RPMI7951 (cell line): ENCODE measurements at regions not wholly inside any gene's neighbourhood (a gene's known extent, or its start where the extent isn't known, plus 50 kb on each side); places are given as distances from the start of the nearest gene placed in this dataset.

ENCODE experiments used
- DNase-seq: peaks from one replicate; pipeline ENCODE4 v3.0.0-alpha.2; 2012; ENCODE audit warnings: low read depth

DNA sequence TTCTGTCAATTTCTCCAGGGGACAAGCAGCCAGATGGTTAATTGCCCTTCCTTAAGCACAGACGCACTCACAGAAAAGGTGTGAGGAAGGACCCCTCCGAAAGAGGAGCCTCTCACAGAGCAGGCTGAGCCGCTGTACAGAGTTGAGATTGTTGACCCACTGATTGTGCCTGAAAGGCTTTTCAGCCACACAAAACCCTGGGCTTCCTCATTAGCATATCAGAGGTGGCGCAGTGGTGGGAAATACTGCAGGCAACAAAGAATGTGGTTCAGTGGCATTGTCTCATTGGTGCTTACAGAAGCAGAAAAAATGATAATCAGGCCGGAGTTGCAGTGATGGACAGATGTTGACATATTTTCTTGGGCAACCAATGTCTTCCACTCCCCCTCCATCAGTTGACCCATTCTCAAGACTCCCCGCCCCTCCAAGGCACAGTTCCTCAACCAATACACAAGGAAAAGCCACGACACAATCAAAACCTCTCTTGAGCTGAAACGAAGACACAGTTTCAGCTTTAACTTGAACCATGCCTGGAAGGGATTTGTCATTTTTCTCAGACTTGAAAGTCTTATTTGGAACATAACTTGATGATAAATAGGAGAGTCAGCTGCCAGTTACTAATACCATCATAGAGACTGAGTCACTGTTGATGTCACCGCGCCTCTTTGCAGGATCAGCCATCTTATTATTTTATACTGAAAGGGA lies 53.1 kb downstream of the ATXN3L start:
- peak; percentile 88 for DNase-seq

- no peak for DNase-seq
Observed at GRCh38 chrX:13265549-13266132, 54.2 kb downstream of the ATXN3L start.

- DNase-seq, result peak; percentile 44
Observed at GRCh38 chrX:13265111-13265510, 54.7 kb downstream of the ATXN3L start.

DNA sequence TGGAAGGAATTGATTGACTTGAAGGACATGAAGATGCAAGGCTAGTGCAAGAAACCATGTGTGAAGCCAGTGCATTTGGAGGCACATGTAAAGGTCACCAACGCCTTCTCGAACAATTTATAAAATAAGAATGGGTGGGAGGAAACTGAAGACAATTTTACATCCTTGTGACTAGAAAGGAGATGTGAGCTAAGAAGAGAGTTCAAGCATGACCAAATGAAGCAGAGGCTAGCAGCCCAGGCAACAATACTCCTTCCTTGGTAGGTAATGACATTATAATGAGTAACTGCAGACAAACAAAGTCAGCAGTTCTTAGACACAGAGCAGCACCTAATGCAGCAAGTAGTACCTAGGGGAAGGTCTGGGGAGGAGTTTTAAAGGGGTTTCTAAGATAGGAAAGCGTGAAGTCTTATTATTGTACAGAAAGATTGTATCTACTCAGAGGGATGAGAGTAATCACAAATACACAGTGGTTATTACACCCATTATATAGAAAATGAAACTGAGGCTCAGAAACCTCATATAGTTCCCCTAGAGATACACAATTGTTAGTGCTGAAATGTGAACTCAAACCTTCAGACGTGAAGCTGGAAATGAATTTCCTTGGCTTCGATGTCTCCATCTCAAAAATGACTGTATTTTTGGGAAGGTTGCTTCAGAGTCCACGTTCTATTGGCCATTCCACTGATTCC lies 56.1 kb downstream of the ATXN3L start:
- no peak for DNase-seq

- DNase-seq, result no peak
Observed at GRCh38 chrX:13261348-13261747, 58.5 kb downstream of the ATXN3L start.

GRCh38 chrX:13260598-13260997 lies 59.3 kb downstream of the ATXN3L start:
- DNase-seq, result no peak

DNA sequence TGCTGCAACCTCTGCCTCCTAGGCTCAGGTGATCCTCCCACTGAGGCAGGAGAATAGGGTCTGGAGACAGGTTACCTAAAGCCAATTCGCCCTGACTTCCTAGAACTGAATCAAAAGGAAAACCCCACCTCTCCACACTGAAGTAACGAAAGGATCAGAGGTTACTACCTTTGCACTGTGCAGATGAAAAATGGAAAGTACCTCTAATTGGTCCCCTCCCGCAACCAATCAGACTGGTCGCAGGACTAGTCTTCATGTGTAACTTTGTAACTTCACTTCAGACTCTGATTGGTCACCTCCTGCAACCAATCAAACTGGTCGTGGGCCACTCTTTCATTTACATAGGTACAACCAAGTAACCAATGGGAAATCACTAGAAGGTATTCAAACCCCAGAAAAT lies 61.1 kb downstream of the ATXN3L start:
- DNase-seq, result no peak

DNA sequence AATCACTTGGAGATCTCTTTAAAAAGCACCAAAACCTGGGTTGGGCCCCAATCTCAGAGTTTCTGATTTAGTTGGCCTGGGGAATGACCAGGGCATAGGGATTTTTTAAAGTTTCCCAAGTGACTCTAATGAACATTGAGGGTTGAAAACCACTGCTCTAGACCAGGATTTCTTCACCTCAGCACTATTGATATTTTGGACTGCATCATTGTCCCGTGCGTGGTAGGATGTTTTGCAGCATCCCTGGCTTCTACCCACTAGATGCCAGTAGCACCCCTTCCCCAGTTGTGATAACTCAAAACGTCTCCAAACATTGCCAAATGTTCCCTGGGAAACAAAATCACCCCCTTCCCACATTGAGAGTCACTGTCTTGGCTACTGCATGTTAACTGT lies 61.8 kb downstream of the ATXN3L start:
- no peak for DNase-seq

GRCh38 chrX:13257223-13258051 lies 62.4 kb downstream of the ATXN3L start:
- no peak for DNase-seq

DNA sequence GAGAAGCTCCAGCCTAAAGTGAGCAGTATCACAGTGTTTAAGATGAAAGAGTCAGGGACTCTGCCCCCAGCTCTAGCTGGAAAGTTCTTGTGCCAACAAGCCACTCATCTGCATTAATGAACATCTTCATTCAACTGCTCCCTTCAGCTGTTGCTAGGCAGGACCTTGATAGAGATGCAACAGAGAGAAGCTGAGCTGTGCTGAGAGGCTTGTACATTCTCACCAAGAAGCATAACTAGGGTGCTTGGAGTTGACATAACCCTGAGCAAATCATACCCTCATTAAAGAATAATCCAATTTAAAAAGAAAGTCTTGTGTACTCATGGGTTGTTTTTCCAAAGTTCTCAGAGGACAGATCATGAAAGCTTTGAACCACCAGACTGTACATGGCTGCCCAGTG lies 63.2 kb downstream of the ATXN3L start:
- no peak for DNase-seq

DNA sequence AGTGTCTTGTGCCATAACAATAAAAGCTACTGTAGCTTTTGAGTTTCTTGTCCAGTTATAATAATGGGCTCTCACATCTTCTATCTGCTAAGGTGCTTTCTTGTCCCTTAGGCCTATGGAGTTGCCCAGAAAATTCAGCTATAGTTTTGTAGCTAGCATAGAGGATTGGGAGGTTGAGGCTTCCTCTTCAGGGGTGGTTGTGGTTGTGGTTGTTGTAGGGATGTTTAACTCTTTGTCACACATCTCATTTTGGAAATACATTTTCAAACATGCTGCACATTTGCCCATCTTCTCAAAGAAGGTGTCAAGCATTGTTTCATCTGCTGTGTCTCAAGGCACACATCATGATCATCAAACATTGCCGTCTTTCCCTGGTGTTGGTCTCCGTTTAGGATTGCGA lies 65.0 kb downstream of the ATXN3L start:
- no peak for DNase-seq

GRCh38 chrX:13254076-13254785 lies 65.6 kb downstream of the ATXN3L start:
- peak; percentile 83 for DNase-seq

DNA sequence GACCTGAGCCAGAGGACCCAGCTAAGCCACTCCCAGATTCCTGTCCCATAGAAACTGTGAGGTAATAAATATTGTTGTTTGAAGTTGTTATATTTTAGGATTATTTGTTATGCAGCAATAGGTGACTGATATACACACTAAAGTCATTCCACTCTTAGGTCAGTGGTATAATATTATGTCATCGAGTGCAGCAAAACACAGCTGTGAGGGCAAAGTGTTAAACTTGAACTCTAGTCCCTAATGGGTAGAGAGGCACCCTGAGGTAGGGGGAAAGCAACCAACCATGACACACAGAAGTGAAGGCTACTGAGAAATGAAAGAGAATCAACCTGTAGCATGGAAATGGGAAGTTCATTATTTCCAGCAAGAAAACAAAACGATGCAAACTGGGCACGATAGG lies 66.6 kb downstream of the ATXN3L start:
- no peak for DNase-seq

GRCh38 chrX:13252726-13253125 lies 67.1 kb downstream of the ATXN3L start:
- DNase-seq, result peak; percentile 21

DNA sequence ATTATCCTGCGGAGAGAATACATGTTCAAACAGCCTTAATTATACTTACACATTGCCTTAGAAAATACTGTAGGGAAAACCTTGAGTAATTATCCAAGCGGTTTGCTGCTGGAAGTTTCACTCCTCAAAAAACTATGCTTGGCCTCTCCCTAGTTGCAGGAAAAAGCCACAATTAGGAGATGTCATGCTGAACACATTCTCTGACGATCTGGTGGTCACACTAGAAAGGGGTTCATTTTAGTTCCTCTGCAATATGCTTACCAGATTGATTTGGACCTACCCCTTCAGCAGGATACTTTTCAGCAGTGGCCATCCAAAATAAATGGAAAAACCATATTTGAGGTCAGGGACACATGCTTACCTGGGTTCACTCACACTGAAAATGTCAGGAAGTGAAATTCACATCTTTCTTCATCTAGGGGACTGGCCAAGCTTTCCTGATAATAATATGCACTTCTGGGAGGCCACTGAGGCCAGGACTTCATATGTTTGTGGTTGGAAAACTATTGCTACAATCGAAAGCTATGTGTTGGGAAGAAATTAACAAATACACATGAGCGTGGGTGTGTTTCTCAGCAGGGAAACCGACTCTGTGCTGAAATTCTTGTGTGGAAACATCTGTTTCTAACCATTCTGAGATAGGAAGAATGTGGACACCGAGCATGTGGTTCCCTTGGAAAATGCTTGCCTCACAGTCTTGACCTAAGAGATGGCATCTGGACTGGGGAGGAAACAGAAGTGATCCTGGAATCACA lies 68.8 kb downstream of the ATXN3L start:
- peak; percentile 95 for DNase-seq

DNA sequence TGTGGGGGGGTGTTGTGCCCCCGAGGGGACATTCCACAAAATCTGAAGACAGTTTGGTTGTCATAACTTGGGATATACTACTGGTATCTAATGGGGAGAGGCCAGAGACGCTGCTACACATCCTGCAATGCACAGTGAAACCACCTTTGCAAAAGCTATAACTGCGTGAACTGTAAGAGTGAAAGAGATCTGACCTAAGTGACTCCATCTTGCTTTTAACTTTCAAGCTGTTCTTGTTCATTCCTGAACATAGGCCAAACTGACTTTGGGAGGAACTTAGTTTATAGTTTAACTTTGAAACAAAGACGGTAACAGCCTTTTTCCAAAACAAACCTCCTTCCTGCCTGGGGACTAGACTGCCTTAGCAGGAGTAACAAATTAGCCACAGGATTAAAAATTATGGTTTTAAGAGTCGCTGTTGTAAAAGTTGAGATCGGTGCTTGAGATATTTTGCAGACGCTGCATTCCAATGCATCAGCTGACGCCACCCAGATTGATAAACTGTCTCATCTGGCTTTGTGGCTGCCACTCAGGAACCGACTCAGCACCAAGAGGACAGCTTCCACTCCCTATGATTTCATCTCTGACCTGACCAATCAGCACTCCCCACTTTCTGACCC lies 70.9 kb downstream of the ATXN3L start:
- peak; percentile 38 for DNase-seq

DNA sequence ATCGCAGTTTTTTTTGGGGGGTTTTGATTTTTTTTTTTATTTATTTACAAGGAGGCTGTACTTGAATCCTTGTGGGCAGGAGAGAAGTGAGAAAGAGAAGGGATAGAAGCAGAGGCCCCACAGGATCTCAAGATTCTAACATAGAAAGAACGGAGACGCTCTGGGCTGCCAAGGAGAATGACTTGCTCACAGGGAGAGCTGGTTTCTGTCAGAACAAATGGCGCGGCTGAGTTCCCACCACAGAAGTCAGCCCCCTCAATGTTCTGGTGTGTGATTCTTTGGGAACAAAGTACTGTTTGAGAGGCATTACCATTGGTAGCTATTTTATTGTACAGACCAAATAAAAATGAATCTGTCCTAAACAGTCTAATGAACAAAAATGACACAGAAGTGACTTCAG lies 80.6 kb downstream of the ATXN3L start:
- no peak for DNase-seq

GRCh38 chrX:13235930-13236329 lies 83.9 kb downstream of the ATXN3L start:
- DNase-seq, result no peak

- no peak for DNase-seq
Observed at GRCh38 chrX:13232484-13232883, 87.4 kb downstream of the ATXN3L start.

GRCh38 chrX:13226214-13226613 lies 93.6 kb downstream of the ATXN3L start:
- DNase-seq, result peak; percentile 64
